Choroid plexus epithelial cell (primary cell): ENCODE measurements at regions not wholly inside any gene's neighbourhood (a gene's known extent, or its start where the extent isn't known, plus 50 kb on each side); places are given as distances from the start of the nearest gene placed in this dataset.

Experiments used
- DNase-seq: peaks from one replicate; pipeline ENCODE4 v3.0.0-alpha.2; 2010; ENCODE audit warnings: low read depth
- H3K4me3 ChIP-seq: 2 replicates; pipeline ENCODE4 v1.5.1; 2011; ENCODE audit warnings: low read depth, mild to moderate bottlenecking, control low read depth, low read length, moderate library complexity
- TF ChIP-seq, protein P1 (sequence below): conservative IDR thresholded peaks from 2 replicates; pipeline ENCODE4 v1.5.1; 2011; ENCODE audit warnings: low read depth, mild to moderate bottlenecking, control low read depth, inconsistent platforms, low read length, moderate library complexity

DNA sequence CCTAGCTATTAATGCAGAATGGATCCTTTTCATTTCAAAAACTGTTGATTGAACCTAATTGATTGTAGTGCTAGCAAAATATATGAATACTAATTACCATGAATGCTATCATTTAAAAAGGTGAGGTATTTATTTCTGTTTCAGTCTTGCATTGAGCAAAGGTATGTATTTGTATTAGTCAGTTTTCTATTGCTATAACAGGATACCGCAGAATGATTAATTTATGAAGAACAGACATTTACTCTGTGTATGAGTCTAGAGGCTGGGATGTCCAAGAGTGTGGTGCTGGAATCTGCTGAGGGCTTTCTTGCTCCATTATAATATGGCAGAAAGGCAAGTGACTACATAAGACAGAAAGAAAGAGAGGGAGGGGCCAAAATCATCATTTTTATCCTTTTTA is 199.2 kb downstream of the KIF20B start:
- TF ChIP-seq, protein P1, sequence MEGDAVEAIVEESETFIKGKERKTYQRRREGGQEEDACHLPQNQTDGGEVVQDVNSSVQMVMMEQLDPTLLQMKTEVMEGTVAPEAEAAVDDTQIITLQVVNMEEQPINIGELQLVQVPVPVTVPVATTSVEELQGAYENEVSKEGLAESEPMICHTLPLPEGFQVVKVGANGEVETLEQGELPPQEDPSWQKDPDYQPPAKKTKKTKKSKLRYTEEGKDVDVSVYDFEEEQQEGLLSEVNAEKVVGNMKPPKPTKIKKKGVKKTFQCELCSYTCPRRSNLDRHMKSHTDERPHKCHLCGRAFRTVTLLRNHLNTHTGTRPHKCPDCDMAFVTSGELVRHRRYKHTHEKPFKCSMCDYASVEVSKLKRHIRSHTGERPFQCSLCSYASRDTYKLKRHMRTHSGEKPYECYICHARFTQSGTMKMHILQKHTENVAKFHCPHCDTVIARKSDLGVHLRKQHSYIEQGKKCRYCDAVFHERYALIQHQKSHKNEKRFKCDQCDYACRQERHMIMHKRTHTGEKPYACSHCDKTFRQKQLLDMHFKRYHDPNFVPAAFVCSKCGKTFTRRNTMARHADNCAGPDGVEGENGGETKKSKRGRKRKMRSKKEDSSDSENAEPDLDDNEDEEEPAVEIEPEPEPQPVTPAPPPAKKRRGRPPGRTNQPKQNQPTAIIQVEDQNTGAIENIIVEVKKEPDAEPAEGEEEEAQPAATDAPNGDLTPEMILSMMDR, result no peak
- H3K4me3 ChIP-seq, result no peak overlapping the region
- DNase-seq, result no peak

DNA sequence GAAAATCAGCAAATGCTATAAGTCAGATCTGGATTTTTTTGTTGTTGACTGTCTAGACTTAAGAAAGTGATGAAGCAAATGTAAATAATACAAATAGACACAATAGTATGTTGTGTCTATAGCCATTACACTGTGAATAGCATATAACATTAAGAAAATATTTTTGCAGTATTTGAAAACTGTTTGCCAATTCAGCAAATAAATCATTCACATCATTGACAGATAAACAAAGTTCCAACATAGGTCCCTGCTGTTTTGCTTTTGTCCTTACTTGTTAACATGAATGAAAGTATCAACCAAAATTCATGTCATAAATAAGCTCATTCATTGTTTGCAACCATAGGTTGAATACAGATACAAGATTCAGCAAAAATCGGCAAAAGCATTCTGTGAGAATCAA is 200.5 kb downstream of the KIF20B start:
- TF ChIP-seq, protein P1, result no peak
- no peak overlapping the region for H3K4me3 ChIP-seq
- no peak for DNase-seq

DNA sequence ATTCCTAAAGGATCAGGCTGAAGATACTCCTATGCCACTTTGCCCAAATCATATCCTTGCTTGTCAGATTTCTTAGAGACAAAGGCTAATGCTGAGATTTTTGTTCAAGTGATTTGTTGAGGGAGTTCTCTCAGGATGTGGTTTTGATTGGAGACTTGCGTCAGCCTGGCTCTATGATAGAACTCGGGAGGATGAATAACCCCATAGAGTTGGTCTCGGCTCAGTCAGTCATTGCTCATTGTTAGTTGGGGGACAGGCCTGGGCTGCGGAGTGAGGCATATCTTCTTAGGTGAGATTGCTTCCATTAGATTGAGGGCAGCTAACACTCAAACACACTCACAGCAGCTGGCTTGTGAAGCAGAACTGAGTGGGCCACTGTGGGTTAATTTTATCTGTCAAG is 203.4 kb downstream of the KIF20B start:
- no peak for DNase-seq
- TF ChIP-seq, protein P1, result no peak
- H3K4me3 ChIP-seq, result no peak overlapping the region

DNA sequence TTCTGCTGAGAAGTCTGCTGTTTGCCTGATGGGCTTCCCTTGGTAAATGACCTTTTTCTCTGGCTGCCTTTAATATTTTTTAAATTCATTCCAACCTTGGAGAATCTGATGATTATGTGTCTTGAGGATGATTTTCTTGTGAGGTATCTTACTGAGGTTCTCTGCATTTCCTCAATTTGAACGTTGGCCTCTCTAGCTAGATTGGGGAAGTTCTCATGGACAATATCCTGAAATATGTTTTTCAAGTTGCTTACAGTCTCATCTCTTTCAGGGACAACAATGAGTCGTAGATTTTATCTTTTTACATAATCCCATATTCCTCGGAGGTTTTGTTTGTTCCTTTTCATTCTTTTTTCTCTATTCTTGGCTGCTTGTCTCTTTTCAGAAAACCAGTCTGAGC is 208.4 kb downstream of the KIF20B start:
- DNase-seq, result no peak
- TF ChIP-seq, protein P1, result no peak
- H3K4me3 ChIP-seq, result no peak overlapping the region

DNA sequence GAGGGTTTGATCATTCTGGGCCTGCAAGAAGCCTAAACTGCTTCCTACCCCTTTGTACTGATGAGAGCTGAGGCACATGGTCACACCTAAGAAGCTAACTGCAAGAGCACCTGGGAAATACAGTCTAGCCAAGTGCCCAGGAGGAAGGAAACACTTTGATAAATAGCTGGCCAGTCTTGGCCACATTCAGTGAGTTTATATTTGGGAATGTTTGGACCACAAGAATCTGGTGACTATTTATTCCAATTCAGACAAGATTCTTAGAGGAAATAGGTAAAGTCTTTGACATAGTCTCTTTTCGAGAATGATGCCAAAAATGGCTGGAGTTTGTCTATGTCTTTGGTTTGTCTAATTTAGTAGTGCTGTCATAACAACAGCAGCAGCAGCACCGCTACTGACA is 213.6 kb downstream of the KIF20B start:
- DNase-seq, result no peak
- H3K4me3 ChIP-seq, result no peak overlapping the region
- TF ChIP-seq, protein P1, result no peak

DNA sequence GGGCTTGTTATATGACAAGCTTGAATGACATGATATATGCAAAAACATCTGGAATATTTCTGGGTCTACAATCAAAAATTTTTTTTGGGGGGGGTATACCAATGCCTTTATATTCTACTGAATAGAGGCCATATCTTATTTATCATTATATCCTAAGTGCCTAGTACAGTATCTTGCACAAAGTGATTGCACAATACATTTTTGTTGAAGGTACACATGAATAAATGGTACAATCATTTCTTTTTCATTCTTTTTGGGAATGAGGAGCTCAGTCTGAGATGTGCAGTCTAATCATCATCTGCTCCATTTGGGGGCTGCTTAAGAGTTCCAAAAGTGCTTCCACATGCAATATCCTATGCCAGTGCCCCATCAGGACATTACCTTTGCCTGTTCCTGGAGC is 214.6 kb downstream of the KIF20B start:
- TF ChIP-seq, protein P1, result no peak
- DNase-seq, result no peak

DNA sequence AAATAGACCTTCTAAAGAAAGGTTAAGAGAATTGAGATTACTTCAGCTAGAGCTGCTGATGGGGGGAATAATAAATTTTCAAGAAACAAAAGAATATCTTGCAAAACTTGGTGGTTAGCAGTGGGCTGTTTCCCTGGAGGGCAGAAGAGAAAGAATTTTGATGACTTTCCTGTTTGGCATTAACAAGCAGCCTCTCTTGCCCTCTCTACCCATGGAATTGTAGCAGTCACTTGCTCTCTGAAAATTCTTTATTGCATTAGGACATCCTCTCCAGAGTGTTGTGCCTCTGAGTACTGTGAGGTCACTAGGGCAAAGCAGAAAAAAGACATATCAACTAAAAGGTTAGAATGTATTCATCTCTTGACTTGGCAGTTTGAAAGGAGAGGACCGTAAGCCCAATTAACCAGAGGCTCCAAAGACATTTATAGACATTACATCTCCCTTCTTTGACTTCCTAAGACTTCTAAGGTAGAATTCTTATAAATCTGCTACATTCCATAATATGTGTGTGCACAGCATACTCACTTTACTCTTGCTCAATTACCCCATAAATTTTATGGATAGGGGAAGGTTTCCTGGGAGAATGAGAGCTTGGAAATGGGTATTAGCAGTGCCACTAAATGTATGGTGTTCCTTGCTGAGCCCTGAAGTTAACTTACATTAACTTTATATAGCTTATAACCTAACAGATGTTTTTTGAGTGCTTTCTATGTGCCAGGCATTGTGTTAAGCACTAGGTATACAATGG is 215.3 kb downstream of the KIF20B start:
- no peak for DNase-seq
- H3K4me3 ChIP-seq, result no peak overlapping the region
- TF ChIP-seq, protein P1, result no peak

More for the DNA sequence above, 214.6 kb downstream of the KIF20B start:
- H3K4me3 ChIP-seq, result no peak overlapping the region
